Prostate gland (tissue), 2 donors: ENCODE measurements at regions not wholly inside any gene's neighbourhood (a gene's known extent, or its start where the extent isn't known, plus 50 kb on each side); places are given as distances from the start of the nearest gene placed in this dataset.

Experiments
- CTCF ChIP-seq, 4 experiments: fragments of 200-600 bp in 2 of 4; fragments of 450-650 bp in 2 of 4; sonication (generic) in 2 of 4; IDR thresholded peaks; 1 replicate in 3 of 4; 2 replicates in 1 of 4; pipeline ENCODE4 v1.5.1; 2016 to 2019; ENCODE audit warnings: antibody characterized with exemption in 4 of 4, mild to moderate bottlenecking in 2 of 4, moderate library complexity in 2 of 4
- POLR2A ChIP-seq: fragments of 450-650 bp; IDR thresholded peaks from one replicate; pipeline ENCODE4 v1.6.1; 2016; ENCODE audit warnings: antibody characterized with exemption, mild to moderate bottlenecking
- POLR2AphosphoS5 ChIP-seq: sonication (generic); formaldehyde crosslinking; IDR thresholded peaks from one replicate; pipeline ENCODE4 v1.6.1; 2017; ENCODE audit warnings: antibody characterized with exemption

GRCh38 chr2:12932192-12932591 lies 215.5 kb downstream of the TRIB2 start:
- TF ChIP-seq CTCF (IDR thresholded peaks at IDR 0.05) = no peak
- no peak for TF ChIP-seq POLR2AphosphoS5
- TF ChIP-seq POLR2A = no peak
